ENCODE measurements at regions not wholly inside any gene's neighbourhood (a gene's known extent, or its start where the extent isn't known, plus 50 kb on each side); places are given as distances from the start of the nearest gene placed in this dataset.

DNA sequence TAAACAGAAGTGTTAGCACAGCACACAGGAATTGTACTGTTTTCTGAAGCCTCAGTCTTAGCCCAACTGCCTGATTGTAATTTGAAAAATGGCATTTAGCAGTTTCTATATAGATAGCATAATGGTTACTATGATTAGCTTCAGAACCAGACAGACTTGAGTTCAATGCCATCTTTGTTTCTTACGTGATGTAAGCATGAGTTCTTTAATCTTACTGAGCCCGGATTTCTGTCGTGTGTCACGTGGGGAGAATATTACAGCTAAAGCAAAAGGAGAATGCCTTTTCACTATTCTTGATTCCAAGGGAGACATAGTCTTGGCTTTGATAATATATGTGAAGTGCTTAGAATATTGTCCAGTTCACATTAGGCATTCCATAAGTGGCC lies 407.3 kb downstream of the STIM2 start:
- DNase-seq (ENCODE audit: low spot score) = no peak

DNA sequence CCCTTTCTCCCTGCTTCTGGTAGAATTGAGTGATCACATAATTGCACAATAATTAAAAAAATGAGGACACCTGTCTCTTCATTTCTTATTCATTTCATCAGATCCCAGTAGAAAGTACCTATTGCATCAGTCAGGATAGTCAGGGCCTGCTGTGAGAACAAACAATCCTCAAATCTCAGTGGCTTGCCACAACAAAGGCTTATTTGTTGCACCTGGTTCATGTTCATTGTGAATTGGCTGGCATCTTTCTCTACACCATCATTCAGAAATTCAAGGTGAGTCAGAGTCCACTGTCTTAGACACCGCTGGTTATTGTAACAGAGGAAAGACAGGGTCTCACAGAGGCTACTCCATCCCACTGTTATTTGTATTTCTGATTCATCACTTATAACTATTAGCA lies 409.8 kb downstream of the STIM2 start:
- no peak for DNase-seq (ENCODE audit: low spot score)

GRCh38 chr4:27271555-27271954 lies 410.9 kb downstream of the STIM2 start:
- no peak for DNase-seq (ENCODE audit: low spot score)

GRCh38 chr4:27272217-27272616 lies 411.6 kb downstream of the STIM2 start:
- no peak for DNase-seq (ENCODE audit: low spot score)

GRCh38 chr4:27276307-27277073 lies 415.8 kb downstream of the STIM2 start:
- DNase-seq (ENCODE audit: low spot score) = no peak

DNA sequence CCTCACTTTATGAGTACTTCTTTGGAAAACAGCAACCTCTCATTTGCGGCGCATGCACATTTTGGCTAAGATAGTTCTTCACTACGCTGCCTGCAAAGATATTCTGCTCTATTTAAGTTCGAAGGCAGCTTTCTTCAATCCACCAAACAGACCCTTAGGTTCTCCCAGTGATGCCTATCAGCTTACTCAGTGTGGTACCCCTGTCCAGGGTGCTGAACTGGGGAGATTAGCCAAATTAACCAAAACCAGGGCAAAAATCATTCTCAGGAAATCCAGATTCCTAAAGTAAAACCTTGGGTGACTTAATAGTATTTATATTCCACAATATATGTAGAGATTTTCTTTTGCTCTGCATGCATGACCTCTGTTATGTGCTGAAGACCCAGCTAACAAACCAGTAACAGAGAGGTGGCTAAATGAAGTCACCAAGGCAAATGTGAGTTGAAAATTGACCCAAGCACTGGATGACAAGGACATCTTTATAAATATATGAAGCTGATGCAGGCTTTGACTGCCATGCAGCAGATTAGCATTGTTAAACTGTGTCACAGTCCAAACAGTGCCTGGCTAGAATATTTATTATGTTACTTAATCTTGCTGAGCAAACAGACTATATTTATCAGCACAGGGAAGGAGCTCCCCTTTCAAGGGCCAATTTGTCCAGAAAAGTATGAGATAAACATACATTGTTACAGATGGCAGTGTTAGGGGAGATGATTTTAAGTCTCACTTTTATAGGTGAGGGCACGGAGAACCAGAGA lies 418.2 kb downstream of the STIM2 start:
- no peak for DNase-seq (ENCODE audit: low spot score)

DNA sequence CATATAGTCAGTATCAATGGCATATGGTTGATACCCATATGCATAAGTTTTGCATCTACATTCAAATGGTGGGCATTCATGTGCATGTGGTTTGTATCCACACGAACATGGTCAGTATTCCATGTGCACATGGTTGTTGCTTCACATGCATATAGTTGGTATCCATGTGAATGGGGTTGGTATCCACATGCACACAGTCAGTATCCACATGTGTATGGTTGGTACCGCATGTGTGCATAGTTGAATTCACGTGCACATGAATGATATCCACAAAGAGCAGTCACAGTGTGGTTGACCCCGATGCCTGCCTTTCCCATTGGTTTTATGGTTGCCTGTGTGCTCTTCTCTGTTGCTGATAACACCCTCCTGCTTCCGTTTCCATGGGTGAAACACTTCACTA lies 427.9 kb downstream of the STIM2 start:
- DNase-seq (ENCODE audit: low spot score) = no peak

DNA sequence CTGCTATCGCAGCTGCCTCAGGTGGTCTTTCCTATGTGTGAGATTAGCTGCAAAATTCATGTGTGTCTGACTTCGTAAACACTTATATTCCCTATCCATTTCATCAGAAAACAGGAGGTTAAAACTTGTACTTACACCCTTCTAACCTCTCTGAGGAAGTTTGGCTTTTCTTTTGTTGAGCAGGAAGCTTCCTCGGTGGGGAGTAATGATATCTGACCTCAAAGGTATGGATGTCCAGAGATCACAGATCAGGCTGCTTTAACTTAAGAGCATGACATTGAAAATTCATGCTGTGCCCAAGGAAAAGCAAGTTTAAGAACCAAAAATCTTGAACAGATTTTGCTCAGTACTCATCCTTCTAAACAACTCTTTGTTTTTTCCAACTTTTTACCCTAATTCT lies 429.1 kb downstream of the STIM2 start:
- no peak for DNase-seq (ENCODE audit: low spot score)

DNA sequence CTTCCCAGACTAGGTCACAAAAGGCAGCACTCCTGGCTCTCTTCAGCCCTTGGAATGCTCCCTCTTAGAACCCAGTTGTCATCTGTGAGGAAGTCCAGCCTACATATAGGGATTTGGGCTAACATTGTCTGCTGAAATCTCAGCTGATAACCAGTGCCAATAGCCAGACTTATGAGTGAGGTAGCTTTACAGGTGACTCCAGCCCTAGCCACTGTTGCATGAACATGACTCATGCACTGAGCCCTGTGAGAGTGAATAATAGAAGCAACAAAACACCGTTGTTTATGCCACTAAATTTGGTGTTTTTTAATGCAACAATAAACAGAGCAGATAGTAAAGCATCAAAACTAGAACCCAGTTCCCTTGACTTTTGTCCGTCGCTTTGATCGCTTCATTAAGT lies 433.2 kb downstream of the STIM2 start:
- DNase-seq (ENCODE audit: low spot score) = no peak

GRCh38 chr4:27304751-27305150 lies 444.1 kb downstream of the STIM2 start:
- DNase-seq (ENCODE audit: low spot score) = no peak

GRCh38 chr4:27305246-27305645 lies 444.6 kb downstream of the STIM2 start:
- DNase-seq (ENCODE audit: low spot score) = no peak

- no peak for DNase-seq (ENCODE audit: low spot score)
These were observed 447.7 kb downstream of the STIM2 start for GRCh38 chr4:27308379-27308778.

GRCh38 chr4:27315625-27316024 lies 455.0 kb downstream of the STIM2 start:
- no peak for DNase-seq (ENCODE audit: low spot score)

DNA sequence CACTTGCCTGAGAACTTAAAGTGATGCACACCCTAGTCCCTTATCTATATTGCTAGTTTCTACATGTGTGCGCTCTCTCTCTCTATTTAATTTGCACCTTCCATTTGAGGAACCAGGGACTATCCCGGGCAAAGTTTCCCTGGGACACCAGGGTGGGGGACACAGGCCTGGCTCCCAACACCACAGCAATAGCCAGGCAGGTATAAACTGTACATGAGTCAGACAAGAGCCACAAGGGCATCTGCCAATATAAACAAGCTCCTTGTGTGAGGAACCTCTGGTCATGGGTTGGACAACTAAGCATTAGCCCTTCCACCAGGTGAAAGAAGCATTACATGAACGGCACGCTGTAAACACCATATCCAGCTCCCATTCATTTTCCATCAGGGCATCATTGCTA lies 455.5 kb downstream of the STIM2 start:
- no peak for DNase-seq (ENCODE audit: low spot score)

GRCh38 chr4:27318740-27319139 lies 458.1 kb downstream of the STIM2 start:
- peak; percentile 29 for DNase-seq (ENCODE audit: low spot score)

GRCh38 chr4:27326991-27327390 lies 466.4 kb downstream of the STIM2 start:
- no peak for DNase-seq (ENCODE audit: low spot score)

DNA sequence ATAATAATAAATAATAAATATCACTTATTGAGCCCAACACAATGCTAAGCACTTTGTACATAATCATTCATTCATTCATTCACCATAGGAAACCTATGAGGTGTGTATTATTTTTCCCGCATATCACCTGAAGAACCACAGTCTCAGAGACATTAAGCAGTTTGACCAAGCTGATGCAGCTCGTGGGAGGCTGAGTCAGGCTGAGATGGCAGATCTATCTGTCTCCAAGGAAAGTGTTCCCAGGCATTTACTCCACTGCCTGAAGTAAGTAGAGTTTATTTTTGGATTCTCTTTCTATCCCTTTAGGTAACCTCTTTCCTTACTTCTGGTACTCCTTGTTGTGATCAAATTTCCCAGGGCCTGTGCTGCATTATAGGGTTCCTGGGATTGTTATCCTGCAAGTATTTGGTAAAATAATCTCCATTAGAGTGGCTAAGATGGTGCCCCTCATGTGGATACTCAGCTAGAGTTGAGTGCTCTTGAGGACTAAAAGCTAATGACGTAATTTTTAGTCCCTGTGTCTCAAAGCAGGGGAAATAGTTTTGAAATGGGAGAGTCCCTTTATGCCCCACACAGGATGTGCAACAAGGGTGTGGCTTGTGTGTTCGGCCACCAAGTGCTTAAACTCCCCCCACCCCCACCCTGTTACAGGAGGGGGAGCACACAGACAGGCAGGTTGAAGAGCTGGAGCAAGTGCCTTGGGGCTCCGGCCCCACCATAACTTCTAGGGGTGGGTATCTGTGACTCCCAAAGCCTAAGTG lies 467.0 kb downstream of the STIM2 start:
- no peak for DNase-seq (ENCODE audit: low spot score)

- DNase-seq (ENCODE audit: low spot score) = no peak
These were observed 477.9 kb downstream of the STIM2 start for GRCh38 chr4:27338530-27338929.

- no peak for DNase-seq (ENCODE audit: low spot score)
These were observed 482.8 kb downstream of the STIM2 start for GRCh38 chr4:27343411-27343810.

DNA sequence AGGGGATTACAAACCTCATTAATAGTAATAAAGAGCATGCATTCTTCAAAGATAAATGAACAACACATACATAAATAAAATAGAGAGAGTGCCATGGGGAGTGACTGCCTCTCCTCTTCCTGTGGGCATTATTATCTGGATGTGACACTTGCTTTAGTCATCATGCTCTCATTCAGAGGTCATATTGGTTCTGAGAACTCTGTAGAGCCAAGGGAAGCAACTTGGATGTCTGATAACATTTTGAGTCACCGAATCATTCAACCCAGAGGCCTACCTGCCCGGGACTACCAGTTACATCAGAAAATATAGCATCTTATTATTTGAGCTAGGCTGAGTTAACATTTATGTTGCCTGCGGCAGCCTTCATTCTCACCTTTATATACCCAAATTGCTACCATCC lies 489.5 kb downstream of the STIM2 start:
- DNase-seq (ENCODE audit: low spot score) = no peak

- peak; percentile 23 for DNase-seq (ENCODE audit: low spot score)
These were observed 496.6 kb downstream of the STIM2 start for GRCh38 chr4:27357283-27357682.

GRCh38 chr4:27358269-27358668 lies 497.6 kb downstream of the STIM2 start:
- DNase-seq (ENCODE audit: low spot score) = no peak

DNA sequence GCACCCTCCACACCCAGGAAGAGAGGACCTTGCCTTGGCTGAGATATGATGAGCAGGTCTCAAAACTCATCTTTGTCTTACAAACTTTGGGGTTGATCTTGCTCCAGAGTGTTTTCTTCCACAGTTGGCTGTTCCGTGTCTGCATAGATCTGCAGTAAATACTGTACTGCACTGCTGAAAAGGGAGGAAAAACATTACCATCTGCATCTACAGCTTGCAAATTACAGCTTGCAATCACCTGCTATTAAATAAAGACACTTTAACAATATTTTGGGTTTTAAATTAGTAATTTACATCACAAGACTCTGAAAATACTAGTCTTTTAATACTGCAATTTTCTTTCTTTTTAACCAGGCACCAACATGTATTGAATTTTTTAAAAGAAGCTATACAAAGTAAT lies 499.5 kb downstream of the STIM2 start:
- no peak for DNase-seq (ENCODE audit: low spot score)

Measured in Ammon's horn (tissue), 1 donor.